Neural crest cell (in vitro differentiated cells): ENCODE measurements at regions not wholly inside any gene's neighbourhood (a gene's known extent, or its start where the extent isn't known, plus 50 kb on each side); places are given as distances from the start of the nearest gene placed in this dataset.

Source experiments
- DNase-seq: peaks from one replicate; pipeline ENCODE4 v3.0.0; 2021; ENCODE audit warnings: low read depth, mixed read lengths, low spot score
- H3K27ac Mint-ChIP-seq: one replicate; pipeline ENCODE4 v1.8.0; 2021; ENCODE audit warnings: mild to moderate bottlenecking, mixed read lengths; ENCODE audit not compliant: unreplicated experiment
- H3K27me3 Mint-ChIP-seq: 2 replicates; pipeline ENCODE4 v1.8.0; 2021; ENCODE audit warnings: low read depth, mild to moderate bottlenecking, mixed read lengths
- H3K36me3 Mint-ChIP-seq: 2 replicates; pipeline ENCODE4 v1.8.0; 2021; ENCODE audit warnings: low read depth, mild to moderate bottlenecking, mixed read lengths
- H3K4me1 Mint-ChIP-seq: 2 replicates; pipeline ENCODE4 v1.8.0; 2021; ENCODE audit warnings: mixed read lengths
- H3K4me3 Mint-ChIP-seq: one replicate; pipeline ENCODE4 v1.8.0; 2021; ENCODE audit warnings: mild to moderate bottlenecking, mixed read lengths
- H3K9me3 Mint-ChIP-seq: 2 replicates; pipeline ENCODE4 v1.8.0; 2021; ENCODE audit warnings: mixed read lengths
- TF ChIP-seq, protein P1 (sequence below): fragments of 200-600 bp; sonication (generic); conservative IDR thresholded peaks from 2 replicates; pipeline ENCODE4 v1.5.0; 2021; ENCODE audit warnings: antibody characterized with exemption, mild to moderate bottlenecking

DNA sequence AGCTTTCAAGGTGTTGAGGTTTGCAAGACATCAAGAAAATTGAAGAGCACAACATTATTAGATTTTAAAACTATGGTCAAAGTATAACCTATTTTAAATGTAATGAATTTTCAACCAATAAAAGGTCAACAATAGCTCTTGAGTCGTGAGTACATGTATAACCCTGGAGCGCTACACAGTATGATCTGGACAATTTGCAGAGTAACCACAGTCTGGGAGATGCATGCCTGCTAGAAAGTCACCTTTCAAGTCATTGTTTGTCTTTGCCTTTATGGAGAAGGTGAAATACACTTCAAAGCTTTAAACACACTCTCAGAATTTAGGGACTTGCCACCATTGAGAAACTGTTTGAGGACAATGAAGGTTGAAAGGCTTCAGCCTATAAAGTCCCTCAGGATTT lies 112.6 kb upstream of the ALCAM start:
- DNase-seq: no peak
- no peaks in the 10 kb centered on the region for H3K4me1 Mint-ChIP-seq
- no peak overlapping the region for H3K27ac Mint-ChIP-seq
- no peaks in the 10 kb centered on the region for H3K27me3 Mint-ChIP-seq
- peaks cover 13% of the 10 kb centered on the region for H3K9me3 Mint-ChIP-seq
- TF ChIP-seq, protein P1, sequence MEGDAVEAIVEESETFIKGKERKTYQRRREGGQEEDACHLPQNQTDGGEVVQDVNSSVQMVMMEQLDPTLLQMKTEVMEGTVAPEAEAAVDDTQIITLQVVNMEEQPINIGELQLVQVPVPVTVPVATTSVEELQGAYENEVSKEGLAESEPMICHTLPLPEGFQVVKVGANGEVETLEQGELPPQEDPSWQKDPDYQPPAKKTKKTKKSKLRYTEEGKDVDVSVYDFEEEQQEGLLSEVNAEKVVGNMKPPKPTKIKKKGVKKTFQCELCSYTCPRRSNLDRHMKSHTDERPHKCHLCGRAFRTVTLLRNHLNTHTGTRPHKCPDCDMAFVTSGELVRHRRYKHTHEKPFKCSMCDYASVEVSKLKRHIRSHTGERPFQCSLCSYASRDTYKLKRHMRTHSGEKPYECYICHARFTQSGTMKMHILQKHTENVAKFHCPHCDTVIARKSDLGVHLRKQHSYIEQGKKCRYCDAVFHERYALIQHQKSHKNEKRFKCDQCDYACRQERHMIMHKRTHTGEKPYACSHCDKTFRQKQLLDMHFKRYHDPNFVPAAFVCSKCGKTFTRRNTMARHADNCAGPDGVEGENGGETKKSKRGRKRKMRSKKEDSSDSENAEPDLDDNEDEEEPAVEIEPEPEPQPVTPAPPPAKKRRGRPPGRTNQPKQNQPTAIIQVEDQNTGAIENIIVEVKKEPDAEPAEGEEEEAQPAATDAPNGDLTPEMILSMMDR: no peak
- no peak overlapping the region for H3K4me3 Mint-ChIP-seq
- H3K36me3 Mint-ChIP-seq: peaks cover 2% of the 10 kb centered on the region

DNA sequence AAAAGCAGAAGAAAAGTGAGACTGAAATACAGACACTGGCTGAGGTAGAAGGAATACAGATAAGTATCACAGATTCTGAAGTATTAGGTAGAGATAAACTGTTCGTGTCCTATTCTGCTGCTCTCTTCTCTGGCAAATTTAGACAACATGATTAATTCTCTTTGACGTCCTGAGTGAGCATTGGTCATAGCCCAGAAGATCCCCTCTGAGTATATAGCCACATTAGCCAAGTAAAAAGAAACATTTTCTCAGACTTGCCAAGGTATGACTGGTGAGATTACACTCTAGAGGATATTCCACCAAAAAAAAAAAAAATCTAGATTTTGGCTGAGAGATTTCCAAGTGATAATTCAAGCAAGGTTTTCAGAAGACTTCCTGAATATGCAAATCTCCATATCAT lies 111.4 kb upstream of the ALCAM start:
- H3K4me1 Mint-ChIP-seq: no peaks in the 10 kb centered on the region
- H3K4me3 Mint-ChIP-seq: no peak overlapping the region
- no peak for DNase-seq
- H3K9me3 Mint-ChIP-seq: peaks cover 8% of the 10 kb centered on the region
- TF ChIP-seq, protein P1: no peak
- no peaks in the 10 kb centered on the region for H3K27me3 Mint-ChIP-seq
- no peak overlapping the region for H3K27ac Mint-ChIP-seq
- H3K36me3 Mint-ChIP-seq: peaks cover 4% of the 10 kb centered on the region

DNA sequence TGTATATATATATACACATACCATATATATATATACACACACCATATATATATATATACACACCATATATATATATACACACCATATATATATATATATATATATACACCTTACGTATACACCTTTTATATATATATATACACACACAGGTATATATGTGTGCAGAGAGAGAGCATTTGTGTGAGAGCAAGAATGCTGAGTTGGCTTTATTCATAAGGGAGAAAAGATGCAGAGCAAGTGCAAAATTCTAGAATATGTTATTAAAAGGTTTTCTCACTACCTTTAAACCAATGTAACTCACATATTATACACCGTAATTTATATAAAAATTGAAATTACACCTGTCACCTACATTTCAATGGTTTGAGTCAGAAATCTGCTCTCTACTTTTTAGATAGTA lies 107.2 kb upstream of the ALCAM start:
- Mint-ChIP-seq H3K27me3 (no peaks in the 10 kb centered on the region), H3K36me3 (peaks cover 3% of the 10 kb centered on the region), H3K9me3 (peaks cover 6% of the 10 kb centered on the region), H3K4me3 (no peak overlapping the region), H3K27ac (no peak overlapping the region), H3K4me1 (no peaks in the 10 kb centered on the region)
- TF ChIP-seq, protein P1: no peak
- no peak for DNase-seq

DNA sequence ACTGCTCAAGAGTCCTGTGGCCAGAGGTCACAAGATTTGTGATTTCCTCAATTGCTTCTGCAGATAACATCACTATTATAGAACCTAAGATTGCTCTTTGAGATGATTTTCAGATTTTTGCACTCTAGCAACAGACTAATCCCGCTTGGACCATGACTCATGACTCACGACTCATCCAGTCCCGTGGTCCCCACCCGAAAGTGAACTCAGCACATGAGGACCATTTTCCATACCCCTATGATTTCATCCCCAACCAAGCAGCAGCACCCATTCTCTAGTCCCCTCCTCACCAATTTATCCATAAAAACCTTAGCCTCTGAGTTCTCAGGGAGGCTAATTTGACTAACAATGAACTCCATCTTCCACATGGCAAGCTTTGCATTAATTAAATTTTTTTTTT lies 106.3 kb upstream of the ALCAM start:
- no peak for DNase-seq
- peaks cover 6% of the 10 kb centered on the region for H3K9me3 Mint-ChIP-seq
- H3K27ac Mint-ChIP-seq: no peak overlapping the region
- TF ChIP-seq, protein P1: no peak
- no peaks in the 10 kb centered on the region for H3K27me3 Mint-ChIP-seq
- H3K4me3 Mint-ChIP-seq: no peak overlapping the region
- no peaks in the 10 kb centered on the region for H3K4me1 Mint-ChIP-seq
- peaks cover 3% of the 10 kb centered on the region for H3K36me3 Mint-ChIP-seq

DNA sequence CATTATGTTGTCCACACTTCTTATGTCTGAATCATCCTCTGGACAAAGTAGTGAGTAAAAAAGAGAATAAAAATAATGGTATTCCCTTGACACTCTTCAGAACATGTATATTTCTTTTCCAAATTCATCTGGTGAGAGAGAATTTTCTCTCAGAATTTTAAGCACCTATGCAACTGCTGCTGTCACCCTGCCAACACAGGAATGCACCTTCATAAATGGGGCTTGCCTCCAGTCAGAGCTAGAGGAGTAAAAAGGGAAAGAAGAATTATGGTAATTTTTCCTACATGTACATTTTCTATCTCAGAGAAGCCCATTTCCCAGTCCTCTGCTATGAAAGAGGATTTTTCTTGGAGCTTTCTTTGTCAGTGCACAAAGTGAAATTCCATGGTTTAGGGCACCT lies 92.2 kb upstream of the ALCAM start:
- no peak for DNase-seq
- Mint-ChIP-seq H3K9me3 (peaks cover 2% of the 10 kb centered on the region), H3K36me3 (no peaks in the 10 kb centered on the region), H3K27me3 (no peaks in the 10 kb centered on the region), H3K4me1 (no peaks in the 10 kb centered on the region), H3K4me3 (no peak overlapping the region), H3K27ac (no peak overlapping the region)
- TF ChIP-seq, protein P1: no peak

DNA sequence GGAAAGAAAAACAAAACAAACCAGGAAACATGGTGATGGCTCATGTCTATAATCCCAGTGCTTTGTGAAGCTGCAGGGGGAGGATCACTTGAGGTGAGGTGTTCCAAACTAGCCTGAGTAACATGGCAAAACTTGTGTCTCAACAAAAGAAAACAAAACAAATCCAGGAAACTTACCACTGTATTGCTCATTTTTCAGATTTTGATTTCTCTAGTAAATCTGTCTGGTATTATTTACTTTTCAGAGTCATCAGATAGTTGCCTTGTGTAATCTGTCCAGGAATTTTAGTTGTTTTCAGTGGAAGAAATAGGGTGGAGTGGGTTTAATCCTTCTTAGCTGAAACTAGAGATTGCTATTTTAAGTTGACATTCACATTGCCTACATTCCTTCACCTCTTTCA lies 91.8 kb upstream of the ALCAM start:
- peaks cover 2% of the 10 kb centered on the region for H3K9me3 Mint-ChIP-seq
- H3K4me3 Mint-ChIP-seq: no peak overlapping the region
- H3K36me3 Mint-ChIP-seq: no peaks in the 10 kb centered on the region
- TF ChIP-seq, protein P1: no peak
- DNase-seq: no peak
- no peaks in the 10 kb centered on the region for H3K27me3 Mint-ChIP-seq
- H3K27ac Mint-ChIP-seq: no peak overlapping the region
- H3K4me1 Mint-ChIP-seq: no peaks in the 10 kb centered on the region
